GM18508 (cell line): ENCODE measurements at regions not wholly inside any gene's neighbourhood (a gene's known extent, or its start where the extent isn't known, plus 50 kb on each side); places are given as distances from the start of the nearest gene placed in this dataset.
"Not testable (repeated sequence)": the region's sequence is repeated elsewhere in the genome, so short reads cannot be mapped to it uniquely, and the experiment has no call there.

Experiments
- ATAC-seq: cut with Tn5 transposase; IDR thresholded peaks from one replicate; pipeline ENCODE4 v1.9.1; 2021; ENCODE audit warnings: moderate number of reproducible peaks; ENCODE audit not compliant: insufficient read depth, unreplicated experiment

- no peak for ATAC-seq
Measured at GRCh38 chr9:21533597-21533996, 51.5 kb upstream of the IFNE start.

GRCh38 chr9:21535396-21535795 lies 53.3 kb upstream of the IFNE start:
- no peak for ATAC-seq

GRCh38 chr9:21542787-21543186 lies 60.7 kb upstream of the IFNE start:
- ATAC-seq = no peak

- no peak for ATAC-seq
Measured at GRCh38 chr9:21543187-21543586, 61.1 kb upstream of the IFNE start.

GRCh38 chr9:21543816-21544215 lies 61.7 kb upstream of the IFNE start:
- not testable (repeated sequence) for ATAC-seq

GRCh38 chr9:21546949-21547348 lies 64.8 kb upstream of the IFNE start:
- ATAC-seq = no peak

- no peak for ATAC-seq
Measured at GRCh38 chr9:21549251-21549765, 67.2 kb upstream of the IFNE start.

- no peak for ATAC-seq
Measured at GRCh38 chr9:21549890-21550289, 67.8 kb upstream of the IFNE start.

- no peak for ATAC-seq
Measured at GRCh38 chr9:21550392-21550791, 68.3 kb upstream of the IFNE start.

GRCh38 chr9:21551401-21551800 lies 69.3 kb upstream of the IFNE start:
- no peak for ATAC-seq

- ATAC-seq = no peak
Measured at GRCh38 chr9:21552244-21553170, 70.4 kb upstream of the IFNE start.

- no peak for ATAC-seq
Measured at GRCh38 chr9:21553441-21553840, 71.3 kb upstream of the IFNE start.

GRCh38 chr9:21554813-21555212 lies 72.7 kb upstream of the IFNE start:
- no peak for ATAC-seq

- no peak for ATAC-seq
Measured at GRCh38 chr9:21555911-21556310, 73.8 kb upstream of the IFNE start.

- ATAC-seq = no peak
Measured at GRCh38 chr9:21556581-21557427, 74.7 kb upstream of the IFNE start.

- no peak for ATAC-seq
Measured at GRCh38 chr9:21557428-21557768, 75.3 kb upstream of the IFNE start.

GRCh38 chr9:21558079-21558478 lies 76.0 kb upstream of the IFNE start:
- ATAC-seq = no peak

GRCh38 chr9:21558615-21559401 lies 76.7 kb upstream of the IFNE start:
- ATAC-seq = no peak

GRCh38 chr9:21559402-21560280 lies 77.5 kb upstream of the IFNE start:
- no peak for ATAC-seq
